ENCODE measurements at regions not wholly inside any gene's neighbourhood (a gene's known extent, or its start where the extent isn't known, plus 50 kb on each side); places are given as distances from the start of the nearest gene placed in this dataset.

- DNase-seq (ENCODE audit: low spot score): no peak
Measured at GRCh38 chr4:136097676-136098075, 1434.6 kb downstream of the PCDH18 start.

DNA sequence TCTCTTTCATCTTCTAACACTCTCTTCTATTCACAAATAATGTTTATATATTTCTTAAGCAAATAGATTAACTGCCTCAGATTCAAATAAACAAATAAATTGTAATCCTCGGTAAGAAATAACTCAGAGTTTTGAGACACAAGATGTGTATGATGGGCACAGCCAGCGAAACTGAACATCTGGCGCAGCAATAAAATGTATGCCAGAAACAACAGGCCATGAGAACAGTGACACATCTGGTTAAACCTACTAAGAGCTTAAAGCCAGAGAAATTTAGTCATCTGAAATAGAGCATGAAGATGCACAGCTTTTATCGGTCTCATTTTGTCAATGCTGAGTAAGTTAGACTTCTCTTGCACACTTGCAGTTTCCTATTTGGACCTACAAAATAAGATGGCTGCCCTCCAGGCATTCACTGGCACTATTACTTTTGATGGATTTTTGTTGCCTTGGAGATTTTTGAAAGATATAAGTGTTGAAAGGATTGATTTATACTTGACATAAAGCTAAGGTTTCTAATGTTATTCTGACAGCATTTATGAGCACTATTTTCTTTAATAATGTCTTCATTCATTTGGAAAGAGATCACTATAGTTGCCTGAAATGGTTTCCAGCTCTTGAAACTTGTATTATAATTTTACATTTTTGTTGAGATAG lies 1444.0 kb downstream of the PCDH18 start:
- DNase-seq (ENCODE audit: low spot score): no peak

DNA sequence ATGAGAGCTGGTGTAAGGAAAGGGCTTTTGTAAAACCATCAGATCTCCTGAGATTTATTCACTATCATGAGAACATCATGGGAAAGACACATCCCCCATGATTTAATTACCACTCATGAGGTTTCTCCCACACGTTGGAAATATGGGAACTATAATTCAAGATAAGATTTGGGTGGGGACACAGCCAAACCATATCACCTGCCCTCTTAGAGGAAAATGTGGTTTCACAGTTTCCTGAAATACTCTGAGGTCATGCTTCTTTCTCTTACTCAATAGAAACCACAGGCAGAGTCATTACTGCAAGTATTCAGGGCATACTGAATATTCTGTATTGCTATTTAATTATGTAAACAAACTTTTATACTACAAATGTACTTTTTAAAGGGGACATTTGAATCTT lies 1453.3 kb downstream of the PCDH18 start:
- no peak for DNase-seq (ENCODE audit: low spot score)

- no peak for DNase-seq (ENCODE audit: low spot score)
Measured at GRCh38 chr4:136056748-136057147, 1475.5 kb downstream of the PCDH18 start.

DNA sequence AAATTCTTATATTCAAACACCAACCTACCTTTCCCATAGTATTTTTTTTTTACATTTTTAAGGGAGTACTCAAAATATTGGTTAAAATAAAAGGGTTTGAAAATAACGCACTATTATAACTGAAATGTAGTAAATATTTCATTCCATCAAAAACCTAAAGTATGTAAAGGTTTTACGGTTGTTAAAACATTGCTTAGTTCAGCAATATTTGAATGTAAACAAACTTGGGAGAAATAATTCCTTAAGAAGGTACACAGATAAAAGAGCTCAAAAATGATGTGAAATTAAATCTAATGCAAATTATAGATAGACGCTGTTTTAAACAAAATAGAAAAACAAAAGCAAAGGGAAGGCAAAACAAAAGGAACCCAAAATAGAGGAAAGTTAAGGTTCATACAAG lies 1476.9 kb downstream of the PCDH18 start:
- no peak for DNase-seq (ENCODE audit: low spot score)

- DNase-seq (ENCODE audit: low spot score): no peak
Measured at GRCh38 chr4:136036744-136037143, 1495.5 kb downstream of the PCDH18 start.

GRCh38 chr4:136032391-136032790 lies 1499.9 kb downstream of the PCDH18 start:
- DNase-seq (ENCODE audit: low spot score): no peak

DNA sequence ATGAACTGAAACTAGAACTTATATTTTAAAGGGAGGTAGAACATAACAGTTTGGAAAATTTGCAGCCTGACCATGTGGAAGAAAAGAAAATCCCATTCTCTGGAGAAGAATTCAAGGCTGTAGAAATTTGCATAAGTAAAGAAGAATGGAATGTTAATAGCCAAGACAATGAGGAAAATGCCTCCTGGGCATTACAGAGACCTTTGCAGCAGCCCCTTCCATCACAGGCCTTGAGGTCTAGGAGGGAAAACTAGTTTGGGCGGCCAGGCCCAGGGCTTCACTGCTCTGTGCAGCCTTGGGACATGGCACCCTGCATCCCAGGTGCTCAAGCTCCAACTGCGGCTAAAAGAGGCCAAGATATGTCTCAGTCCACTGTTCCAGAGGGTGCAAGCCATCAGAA lies 1506.8 kb downstream of the PCDH18 start:
- DNase-seq (ENCODE audit: low spot score): no peak

GRCh38 chr4:136017556-136017955 lies 1514.7 kb downstream of the PCDH18 start:
- DNase-seq (ENCODE audit: low spot score): no peak

DNA sequence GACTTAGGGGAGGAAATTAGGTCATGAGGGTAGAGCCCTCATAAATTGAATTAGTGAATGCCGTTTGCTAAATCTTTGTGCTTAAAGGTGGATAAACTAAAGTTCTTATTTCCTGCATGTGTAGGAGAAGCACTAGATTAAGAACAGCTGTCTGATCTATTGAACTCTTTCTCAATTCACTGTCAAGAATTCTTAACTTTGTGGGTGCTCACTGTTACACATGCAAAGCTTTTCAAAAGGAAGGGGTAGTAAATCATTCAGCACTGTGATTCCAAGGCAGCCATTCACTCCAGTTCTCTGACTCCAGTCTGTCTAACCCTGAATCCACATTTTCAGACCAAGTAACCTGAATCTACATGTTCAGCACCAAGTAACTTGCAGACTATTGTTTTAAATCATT lies 1520.1 kb downstream of the PCDH18 start:
- no peak for DNase-seq (ENCODE audit: low spot score)

DNA sequence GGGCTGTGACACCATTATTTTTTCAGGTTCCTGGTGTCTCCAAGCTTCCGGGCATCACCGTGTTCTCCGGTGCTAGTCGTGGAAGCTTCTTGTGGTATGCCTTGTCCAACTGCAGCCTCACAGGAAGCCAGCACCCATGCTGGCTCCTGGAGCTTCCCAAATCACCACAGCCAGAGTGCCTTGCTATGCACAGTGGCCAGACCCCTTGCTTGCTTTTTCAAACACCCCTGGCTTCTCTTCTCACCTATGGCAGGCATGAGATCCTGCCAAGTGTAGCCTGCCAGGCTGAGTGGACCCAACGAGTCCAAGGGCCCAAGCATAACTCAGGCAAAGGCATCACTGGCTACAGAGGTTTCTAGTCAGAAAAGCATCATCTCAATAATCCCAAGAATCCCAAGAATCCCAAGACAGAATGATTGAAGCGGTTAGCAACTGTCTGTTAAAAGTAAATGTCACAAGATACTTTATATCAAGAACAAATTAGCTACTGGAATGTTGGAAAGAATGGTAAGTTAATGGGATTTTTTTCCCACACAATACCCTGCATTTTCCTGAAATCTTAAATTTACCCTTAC lies 1522.9 kb downstream of the PCDH18 start:
- no peak for DNase-seq (ENCODE audit: low spot score)

DNA sequence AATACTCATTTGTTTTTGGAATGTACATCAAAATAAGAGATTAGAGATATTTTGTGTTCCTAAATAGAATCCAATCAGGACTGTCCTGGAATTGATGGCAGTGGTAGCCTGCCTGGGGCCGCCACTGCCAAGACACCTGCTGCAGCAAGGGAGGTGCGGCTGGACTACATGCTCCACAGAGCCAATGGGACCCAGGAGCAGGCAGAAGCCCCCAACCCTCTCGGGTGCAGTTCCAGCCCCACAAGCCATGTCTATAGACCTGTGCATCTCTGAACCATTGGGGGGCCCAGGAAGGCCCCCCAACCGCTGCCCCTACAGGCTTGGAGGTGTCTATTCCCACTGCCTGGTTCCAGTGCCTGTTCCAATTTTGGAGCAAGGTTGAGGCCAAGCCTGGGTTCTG lies 1524.3 kb downstream of the PCDH18 start:
- no peak for DNase-seq (ENCODE audit: low spot score)

DNA sequence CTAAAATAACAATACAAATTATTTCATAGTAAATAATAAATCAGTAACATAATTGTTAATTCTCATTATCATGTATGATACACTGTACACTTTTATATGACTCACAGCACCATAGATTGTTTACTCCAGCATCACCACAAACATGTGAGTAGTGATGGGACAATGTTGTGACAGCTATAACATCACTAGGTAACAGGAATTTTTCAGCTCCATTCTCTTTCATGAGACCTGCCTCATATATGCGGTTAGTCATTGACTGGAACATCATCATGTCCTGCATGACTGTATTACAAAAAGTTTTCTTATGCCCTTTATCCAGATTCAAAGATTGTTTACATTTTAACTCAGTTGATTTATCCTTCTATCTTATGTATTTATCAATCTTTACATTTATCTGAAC lies 1530.0 kb downstream of the PCDH18 start:
- no peak for DNase-seq (ENCODE audit: low spot score)

- no peak for DNase-seq (ENCODE audit: low spot score)
Measured at GRCh38 chr4:136001791-136002190, 1530.5 kb downstream of the PCDH18 start.

- DNase-seq (ENCODE audit: low spot score): no peak
Measured at GRCh38 chr4:136000246-136000645, 1532.0 kb downstream of the PCDH18 start.

DNA sequence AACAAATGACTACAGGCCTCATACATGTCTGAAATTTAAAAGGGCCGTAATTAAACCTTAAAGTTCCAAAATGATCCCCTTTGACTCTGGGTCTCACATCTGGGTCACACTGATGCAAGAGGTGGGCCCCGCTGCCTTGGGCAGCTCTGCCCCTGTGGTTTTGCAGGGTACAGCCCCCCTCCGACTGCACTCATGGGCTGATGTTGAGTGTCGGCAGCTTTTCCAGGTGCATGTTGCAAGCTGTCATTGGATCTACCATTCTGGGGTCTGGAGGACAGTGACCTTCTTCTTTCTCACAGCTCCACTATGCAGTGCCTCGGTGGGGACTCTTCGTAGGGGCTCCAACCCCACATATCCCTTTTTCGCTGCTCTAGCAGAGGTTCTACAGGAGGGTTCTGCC lies 1537.9 kb downstream of the PCDH18 start:
- DNase-seq (ENCODE audit: low spot score): no peak

- no peak for DNase-seq (ENCODE audit: low spot score)
Measured at GRCh38 chr4:135976860-135977259, 1555.4 kb downstream of the PCDH18 start.

DNA sequence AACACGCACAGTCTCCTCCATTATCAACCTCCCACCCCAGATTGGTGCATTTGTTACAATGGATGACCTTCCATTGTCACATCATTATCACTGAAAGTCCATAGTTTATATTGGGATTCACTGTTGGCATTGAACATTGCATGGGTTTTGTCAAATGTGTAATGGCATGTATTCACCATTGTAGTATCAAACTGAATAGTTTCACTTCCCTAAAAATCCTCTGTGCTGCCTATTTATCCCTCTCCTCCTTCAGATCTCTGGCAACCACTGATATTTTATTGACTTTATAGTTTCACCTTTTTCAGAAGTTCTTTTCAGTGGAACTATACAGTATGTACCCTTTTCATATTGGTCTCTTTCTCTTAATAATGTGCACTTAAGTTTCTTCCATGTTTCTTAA lies 1565.4 kb downstream of the PCDH18 start:
- DNase-seq (ENCODE audit: low spot score): no peak

DNA sequence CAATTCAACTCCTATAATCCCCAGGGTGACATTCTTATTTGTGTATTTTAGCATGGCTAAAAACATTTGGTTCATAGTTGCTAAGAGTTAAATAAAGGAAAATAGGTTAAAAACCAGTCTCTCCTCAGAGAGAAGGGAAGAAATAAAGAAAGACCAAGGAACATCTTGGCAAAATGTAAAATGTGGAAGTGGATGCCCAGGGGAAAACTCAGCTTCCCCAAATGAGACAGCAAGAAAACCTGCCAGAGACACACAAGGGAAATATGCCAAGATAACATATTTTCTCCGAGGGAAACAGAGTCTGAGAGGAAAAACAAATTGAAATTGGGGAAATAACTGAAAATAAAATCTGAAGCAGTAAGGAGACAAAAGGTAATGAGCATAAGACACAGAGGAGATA lies 1569.3 kb downstream of the PCDH18 start:
- no peak for DNase-seq (ENCODE audit: low spot score)

GRCh38 chr4:135949931-135950330 lies 1582.4 kb downstream of the PCDH18 start:
- no peak for DNase-seq (ENCODE audit: low spot score)

GRCh38 chr4:135948797-135949196 lies 1583.5 kb downstream of the PCDH18 start:
- no peak for DNase-seq (ENCODE audit: low spot score)

DNA sequence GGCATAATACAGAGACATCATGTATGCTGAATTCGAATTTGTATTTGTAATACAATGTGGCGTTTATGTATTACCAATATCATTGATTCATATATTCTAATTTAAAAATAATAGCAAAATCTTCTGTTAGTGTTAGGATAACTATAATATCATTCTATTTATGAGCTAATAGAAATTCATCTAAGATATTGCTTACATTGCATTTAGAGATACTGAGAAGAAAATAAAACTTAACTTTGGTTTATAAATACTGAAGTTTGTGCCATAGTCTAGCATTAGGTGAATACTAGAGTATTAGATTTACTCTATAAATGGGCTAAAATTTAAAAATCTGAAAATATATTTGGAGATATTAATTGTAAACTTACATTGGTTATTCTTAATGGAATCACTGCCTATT lies 1590.6 kb downstream of the PCDH18 start:
- no peak for DNase-seq (ENCODE audit: low spot score)

- DNase-seq (ENCODE audit: low spot score): no peak
Measured at GRCh38 chr4:135934026-135934425, 1598.3 kb downstream of the PCDH18 start.

GRCh38 chr4:135927651-135928050 lies 1604.6 kb downstream of the PCDH18 start:
- DNase-seq (ENCODE audit: low spot score): no peak
